ENCODE measurements at regions not wholly inside any gene's neighbourhood (a gene's known extent, or its start where the extent isn't known, plus 50 kb on each side); places are given as distances from the start of the nearest gene placed in this dataset.

DNA sequence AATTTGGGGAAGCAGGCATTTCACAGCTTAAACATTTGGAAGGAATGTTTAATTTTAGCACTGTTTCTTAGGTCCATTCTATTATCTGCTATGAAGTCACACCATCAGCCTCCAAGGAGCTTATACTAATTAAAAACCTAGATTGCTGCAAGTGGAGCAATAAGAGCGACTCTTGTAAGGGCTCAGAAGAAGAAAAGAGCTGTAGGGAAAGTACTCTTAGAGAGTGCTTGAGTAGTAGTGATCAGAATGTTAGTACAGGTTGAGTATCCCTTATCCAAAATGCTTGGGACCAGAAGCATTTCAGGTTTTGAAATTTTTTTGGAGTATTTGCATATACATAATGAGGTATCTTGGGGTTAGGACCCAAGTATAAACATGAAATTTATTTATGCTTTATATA, 285.3 kb downstream of the UBE3D start:
- no peaks in the 10 kb centered on the region for H3K9me3 Mint-ChIP-seq
- no peaks in the 10 kb centered on the region for H3K4me1 Mint-ChIP-seq
- no peaks in the 10 kb centered on the region for H3K36me3 Mint-ChIP-seq (ENCODE audit: low read depth)
- H3K4me3 Mint-ChIP-seq = no peak overlapping the region
- no peak for DNase-seq
- intact Hi-C loops (cut with micrococcal nuclease) = no loop called here
- no peak for ATAC-seq (ENCODE audit: low read depth)
- H3K27ac Mint-ChIP-seq = no peak overlapping the region
- H3K27me3 Mint-ChIP-seq = no peaks in the 10 kb centered on the region
- CTCF ChIA-PET = no interaction called here
- TF ChIP-seq, protein P1, sequence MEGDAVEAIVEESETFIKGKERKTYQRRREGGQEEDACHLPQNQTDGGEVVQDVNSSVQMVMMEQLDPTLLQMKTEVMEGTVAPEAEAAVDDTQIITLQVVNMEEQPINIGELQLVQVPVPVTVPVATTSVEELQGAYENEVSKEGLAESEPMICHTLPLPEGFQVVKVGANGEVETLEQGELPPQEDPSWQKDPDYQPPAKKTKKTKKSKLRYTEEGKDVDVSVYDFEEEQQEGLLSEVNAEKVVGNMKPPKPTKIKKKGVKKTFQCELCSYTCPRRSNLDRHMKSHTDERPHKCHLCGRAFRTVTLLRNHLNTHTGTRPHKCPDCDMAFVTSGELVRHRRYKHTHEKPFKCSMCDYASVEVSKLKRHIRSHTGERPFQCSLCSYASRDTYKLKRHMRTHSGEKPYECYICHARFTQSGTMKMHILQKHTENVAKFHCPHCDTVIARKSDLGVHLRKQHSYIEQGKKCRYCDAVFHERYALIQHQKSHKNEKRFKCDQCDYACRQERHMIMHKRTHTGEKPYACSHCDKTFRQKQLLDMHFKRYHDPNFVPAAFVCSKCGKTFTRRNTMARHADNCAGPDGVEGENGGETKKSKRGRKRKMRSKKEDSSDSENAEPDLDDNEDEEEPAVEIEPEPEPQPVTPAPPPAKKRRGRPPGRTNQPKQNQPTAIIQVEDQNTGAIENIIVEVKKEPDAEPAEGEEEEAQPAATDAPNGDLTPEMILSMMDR (IDR thresholded peaks at IDR 0.05) = no peak
- POLR2A ChIA-PET = no interaction called here

DNA sequence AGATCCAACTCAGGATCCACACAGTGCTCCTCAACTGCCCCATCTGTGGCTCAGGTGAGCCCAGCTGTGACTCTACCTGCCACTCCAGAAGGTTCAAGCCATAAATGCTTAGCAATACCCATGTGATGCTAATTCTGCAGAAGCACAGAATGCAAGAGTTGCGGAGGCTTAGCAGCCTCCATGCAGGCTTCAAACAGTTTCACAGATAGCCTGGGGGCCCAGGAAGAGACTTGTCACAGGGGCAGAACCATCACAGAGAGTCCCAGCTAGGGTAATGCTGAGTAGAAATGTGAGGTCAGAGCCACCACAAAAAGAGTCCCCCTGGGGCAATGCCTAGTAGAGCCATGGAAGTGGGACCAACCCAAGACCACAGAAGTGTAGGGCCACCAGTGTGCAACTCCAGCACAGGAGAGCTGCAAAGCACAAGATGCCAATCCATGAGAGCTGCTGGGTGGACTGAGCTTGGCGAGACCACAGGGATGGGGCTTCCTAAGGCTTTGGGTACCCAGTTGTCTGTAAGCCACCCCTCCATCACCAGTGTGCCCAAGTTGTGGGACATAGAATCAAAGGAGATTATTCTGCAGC, 283.9 kb downstream of the UBE3D start:
- TF ChIP-seq, protein P1 (IDR thresholded peaks at IDR 0.05) = no peak
- DNase-seq (no peak), ATAC-seq (ENCODE audit: low read depth) (no peak)
- Mint-ChIP-seq H3K27ac (no peak overlapping the region), H3K4me3 (no peak overlapping the region), H3K9me3 (no peaks in the 10 kb centered on the region), H3K27me3 (peaks cover under 1% of the 10 kb centered on the region), H3K4me1 (no peaks in the 10 kb centered on the region), H3K36me3 (ENCODE audit: low read depth) (no peaks in the 10 kb centered on the region)
- CTCF ChIA-PET = no interaction called here
- intact Hi-C loops (cut with micrococcal nuclease) = no loop called here
- POLR2A ChIA-PET = no interaction called here

DNA sequence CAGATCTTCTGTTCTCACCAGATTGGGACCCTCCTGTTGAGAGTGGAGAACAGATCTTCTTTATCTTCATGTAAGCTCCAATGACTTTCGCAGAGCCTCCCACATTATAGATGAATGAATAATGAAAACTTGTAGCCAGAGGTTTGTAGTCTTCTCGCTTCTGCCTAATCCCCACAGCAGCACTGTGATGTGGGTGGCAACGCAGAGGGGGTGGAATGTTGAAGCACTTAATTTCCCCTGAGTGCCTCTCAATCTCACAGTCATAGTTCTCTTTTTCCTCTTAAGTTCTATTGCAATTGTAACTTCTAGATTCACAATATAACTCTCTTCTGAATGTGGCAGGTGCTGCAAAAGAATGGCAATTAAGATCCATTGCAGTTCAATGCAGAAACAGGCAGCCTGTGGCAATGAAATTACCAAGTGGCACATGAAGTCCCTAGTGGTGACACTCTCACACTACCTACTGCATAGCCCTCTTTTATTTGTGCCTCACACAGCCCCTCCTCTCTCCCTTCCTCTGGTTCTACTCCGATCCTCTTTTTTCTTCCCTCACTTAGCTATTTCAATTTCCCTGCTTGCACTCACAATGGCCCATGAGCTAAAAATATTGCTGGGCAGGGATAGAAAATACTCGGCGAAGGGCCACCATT, 281.9 kb downstream of the UBE3D start:
- no peaks in the 10 kb centered on the region for H3K9me3 Mint-ChIP-seq
- H3K4me1 Mint-ChIP-seq = no peaks in the 10 kb centered on the region
- intact Hi-C loops (cut with micrococcal nuclease) = no loop called here
- ChIA-PET CTCF (no interaction called here), POLR2A (no interaction called here)
- TF ChIP-seq, protein P1 (IDR thresholded peaks at IDR 0.05) = no peak
- DNase-seq (no peak), ATAC-seq (ENCODE audit: low read depth) (no peak)
- H3K27me3 Mint-ChIP-seq = peaks cover 2% of the 10 kb centered on the region
- no peak overlapping the region for H3K4me3 Mint-ChIP-seq
- no peak overlapping the region for H3K27ac Mint-ChIP-seq
- no peaks in the 10 kb centered on the region for H3K36me3 Mint-ChIP-seq (ENCODE audit: low read depth)

DNA sequence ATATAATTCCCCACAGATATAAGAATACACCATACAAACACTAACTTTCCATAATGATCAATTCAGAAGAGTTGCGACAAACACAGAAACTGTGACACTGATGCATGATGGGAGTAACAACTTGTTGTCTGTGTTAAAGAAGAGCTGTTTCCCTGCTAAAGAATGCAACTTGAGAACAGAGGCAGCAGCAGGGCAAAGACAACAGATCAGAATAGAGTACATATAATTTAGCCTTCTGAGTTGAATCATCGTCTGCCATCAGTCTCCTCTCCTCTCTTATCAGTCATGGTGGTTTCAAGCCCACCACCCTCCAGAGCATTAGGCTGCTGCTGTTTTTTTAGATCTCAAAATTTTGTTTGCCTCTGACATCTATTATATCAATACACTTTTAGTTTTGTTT, 280.4 kb downstream of the UBE3D start:
- DNase-seq = no peak
- ATAC-seq (ENCODE audit: low read depth) = no peak
- Mint-ChIP-seq H3K27ac (no peak overlapping the region), H3K4me3 (no peak overlapping the region), H3K36me3 (ENCODE audit: low read depth) (no peaks in the 10 kb centered on the region), H3K9me3 (no peaks in the 10 kb centered on the region), H3K4me1 (no peaks in the 10 kb centered on the region), H3K27me3 (peaks cover 2% of the 10 kb centered on the region)
- TF ChIP-seq, protein P1 (IDR thresholded peaks at IDR 0.05) = no peak
- CTCF ChIA-PET = no interaction called here
- intact Hi-C loops (cut with micrococcal nuclease) = no loop called here
- POLR2A ChIA-PET = no interaction called here

DNA sequence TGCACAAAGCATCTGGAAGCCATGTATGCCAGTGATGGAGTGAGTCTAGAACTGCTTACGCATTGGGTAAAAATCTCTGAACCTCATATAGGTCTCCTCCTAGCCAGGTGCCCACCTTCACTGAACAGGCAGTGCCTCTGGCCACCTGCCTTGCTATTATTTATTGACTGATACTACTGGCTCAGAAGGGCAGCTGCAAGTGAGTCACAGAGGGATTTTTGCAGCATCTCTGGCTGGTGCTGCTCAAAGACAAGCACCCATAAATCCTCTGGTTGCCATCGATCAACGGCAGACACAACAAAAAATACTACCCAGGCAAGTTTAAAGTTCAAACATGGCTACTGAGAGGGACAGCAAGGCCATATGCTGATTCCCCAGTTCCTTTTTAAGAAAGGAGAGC, 279.4 kb downstream of the UBE3D start:
- Mint-ChIP-seq H3K27me3 (peaks cover 2% of the 10 kb centered on the region), H3K4me1 (no peaks in the 10 kb centered on the region), H3K36me3 (ENCODE audit: low read depth) (no peaks in the 10 kb centered on the region), H3K9me3 (peaks cover 2% of the 10 kb centered on the region), H3K4me3 (no peak overlapping the region), H3K27ac (no peak overlapping the region)
- DNase-seq = no peak
- POLR2A ChIA-PET = no interaction called here
- CTCF ChIA-PET = no interaction called here
- intact Hi-C loops (cut with micrococcal nuclease) = no loop called here
- no peak for ATAC-seq (ENCODE audit: low read depth)
- TF ChIP-seq, protein P1 (IDR thresholded peaks at IDR 0.05) = no peak

All from activated B cell treated with CpG ODN at 0.5 μM for 24 hours (primary cell).